ENCODE measurements at regions not wholly inside any gene's neighbourhood (a gene's known extent, or its start where the extent isn't known, plus 50 kb on each side); places are given as distances from the start of the nearest gene placed in this dataset.

DNA sequence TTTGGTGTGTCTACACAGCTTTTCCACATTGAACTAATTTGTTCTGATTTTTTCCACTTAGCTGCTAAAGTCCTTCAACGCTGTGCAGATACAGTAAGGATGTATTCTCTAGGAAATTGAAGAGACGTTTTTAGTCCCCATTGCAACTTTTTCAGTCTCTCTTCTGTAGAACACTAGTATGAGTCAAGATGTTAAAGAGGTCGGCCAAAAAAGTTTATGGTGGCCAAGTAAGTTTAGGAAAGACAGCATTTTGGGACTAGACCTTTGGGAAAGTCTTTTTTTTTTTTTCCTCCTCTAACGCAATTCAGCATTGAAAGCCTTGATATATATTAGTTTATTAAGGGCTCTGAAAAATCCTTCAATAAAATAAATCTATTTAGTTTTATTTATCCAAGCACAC, 243.5 kb upstream of the FBXL7 start (continued):
- TF ChIP-seq, protein P1, sequence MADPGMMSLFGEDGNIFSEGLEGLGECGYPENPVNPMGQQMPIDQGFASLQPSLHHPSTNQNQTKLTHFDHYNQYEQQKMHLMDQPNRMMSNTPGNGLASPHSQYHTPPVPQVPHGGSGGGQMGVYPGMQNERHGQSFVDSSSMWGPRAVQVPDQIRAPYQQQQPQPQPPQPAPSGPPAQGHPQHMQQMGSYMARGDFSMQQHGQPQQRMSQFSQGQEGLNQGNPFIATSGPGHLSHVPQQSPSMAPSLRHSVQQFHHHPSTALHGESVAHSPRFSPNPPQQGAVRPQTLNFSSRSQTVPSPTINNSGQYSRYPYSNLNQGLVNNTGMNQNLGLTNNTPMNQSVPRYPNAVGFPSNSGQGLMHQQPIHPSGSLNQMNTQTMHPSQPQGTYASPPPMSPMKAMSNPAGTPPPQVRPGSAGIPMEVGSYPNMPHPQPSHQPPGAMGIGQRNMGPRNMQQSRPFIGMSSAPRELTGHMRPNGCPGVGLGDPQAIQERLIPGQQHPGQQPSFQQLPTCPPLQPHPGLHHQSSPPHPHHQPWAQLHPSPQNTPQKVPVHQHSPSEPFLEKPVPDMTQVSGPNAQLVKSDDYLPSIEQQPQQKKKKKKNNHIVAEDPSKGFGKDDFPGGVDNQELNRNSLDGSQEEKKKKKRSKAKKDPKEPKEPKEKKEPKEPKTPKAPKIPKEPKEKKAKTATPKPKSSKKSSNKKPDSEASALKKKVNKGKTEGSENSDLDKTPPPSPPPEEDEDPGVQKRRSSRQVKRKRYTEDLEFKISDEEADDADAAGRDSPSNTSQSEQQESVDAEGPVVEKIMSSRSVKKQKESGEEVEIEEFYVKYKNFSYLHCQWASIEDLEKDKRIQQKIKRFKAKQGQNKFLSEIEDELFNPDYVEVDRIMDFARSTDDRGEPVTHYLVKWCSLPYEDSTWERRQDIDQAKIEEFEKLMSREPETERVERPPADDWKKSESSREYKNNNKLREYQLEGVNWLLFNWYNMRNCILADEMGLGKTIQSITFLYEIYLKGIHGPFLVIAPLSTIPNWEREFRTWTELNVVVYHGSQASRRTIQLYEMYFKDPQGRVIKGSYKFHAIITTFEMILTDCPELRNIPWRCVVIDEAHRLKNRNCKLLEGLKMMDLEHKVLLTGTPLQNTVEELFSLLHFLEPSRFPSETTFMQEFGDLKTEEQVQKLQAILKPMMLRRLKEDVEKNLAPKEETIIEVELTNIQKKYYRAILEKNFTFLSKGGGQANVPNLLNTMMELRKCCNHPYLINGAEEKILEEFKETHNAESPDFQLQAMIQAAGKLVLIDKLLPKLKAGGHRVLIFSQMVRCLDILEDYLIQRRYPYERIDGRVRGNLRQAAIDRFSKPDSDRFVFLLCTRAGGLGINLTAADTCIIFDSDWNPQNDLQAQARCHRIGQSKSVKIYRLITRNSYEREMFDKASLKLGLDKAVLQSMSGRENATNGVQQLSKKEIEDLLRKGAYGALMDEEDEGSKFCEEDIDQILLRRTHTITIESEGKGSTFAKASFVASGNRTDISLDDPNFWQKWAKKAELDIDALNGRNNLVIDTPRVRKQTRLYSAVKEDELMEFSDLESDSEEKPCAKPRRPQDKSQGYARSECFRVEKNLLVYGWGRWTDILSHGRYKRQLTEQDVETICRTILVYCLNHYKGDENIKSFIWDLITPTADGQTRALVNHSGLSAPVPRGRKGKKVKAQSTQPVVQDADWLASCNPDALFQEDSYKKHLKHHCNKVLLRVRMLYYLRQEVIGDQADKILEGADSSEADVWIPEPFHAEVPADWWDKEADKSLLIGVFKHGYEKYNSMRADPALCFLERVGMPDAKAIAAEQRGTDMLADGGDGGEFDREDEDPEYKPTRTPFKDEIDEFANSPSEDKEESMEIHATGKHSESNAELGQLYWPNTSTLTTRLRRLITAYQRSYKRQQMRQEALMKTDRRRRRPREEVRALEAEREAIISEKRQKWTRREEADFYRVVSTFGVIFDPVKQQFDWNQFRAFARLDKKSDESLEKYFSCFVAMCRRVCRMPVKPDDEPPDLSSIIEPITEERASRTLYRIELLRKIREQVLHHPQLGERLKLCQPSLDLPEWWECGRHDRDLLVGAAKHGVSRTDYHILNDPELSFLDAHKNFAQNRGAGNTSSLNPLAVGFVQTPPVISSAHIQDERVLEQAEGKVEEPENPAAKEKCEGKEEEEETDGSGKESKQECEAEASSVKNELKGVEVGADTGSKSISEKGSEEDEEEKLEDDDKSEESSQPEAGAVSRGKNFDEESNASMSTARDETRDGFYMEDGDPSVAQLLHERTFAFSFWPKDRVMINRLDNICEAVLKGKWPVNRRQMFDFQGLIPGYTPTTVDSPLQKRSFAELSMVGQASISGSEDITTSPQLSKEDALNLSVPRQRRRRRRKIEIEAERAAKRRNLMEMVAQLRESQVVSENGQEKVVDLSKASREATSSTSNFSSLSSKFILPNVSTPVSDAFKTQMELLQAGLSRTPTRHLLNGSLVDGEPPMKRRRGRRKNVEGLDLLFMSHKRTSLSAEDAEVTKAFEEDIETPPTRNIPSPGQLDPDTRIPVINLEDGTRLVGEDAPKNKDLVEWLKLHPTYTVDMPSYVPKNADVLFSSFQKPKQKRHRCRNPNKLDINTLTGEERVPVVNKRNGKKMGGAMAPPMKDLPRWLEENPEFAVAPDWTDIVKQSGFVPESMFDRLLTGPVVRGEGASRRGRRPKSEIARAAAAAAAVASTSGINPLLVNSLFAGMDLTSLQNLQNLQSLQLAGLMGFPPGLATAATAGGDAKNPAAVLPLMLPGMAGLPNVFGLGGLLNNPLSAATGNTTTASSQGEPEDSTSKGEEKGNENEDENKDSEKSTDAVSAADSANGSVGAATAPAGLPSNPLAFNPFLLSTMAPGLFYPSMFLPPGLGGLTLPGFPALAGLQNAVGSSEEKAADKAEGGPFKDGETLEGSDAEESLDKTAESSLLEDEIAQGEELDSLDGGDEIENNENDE (IDR thresholded peaks at IDR 0.05; ENCODE audit: insufficient replicate concordance, low read length), result no peak
- TF ChIP-seq ASH2L (IDR thresholded peaks at IDR 0.05; ENCODE audit: low read length) (no peak), YY1 (IDR thresholded peaks at IDR 0.05; ENCODE audit: low read depth, low read length) (no peak), SIN3A (conservative IDR thresholded peaks at IDR 0.05 in 1 of 2, IDR thresholded peaks at IDR 0.05 in 1 of 2; ENCODE audit: low read depth in 1 of 2, low read length in 2 of 2) (no peak), TAF7 (optimal IDR thresholded peaks at IDR 0.05; ENCODE audit: borderline replicate concordance, low read depth, low read length) (no peak), CTCF (IDR thresholded peaks at IDR 0.05; ENCODE audit: control extremely low read depth in 1 of 3, insufficient read depth in 1 of 3, low read depth in 1 of 3, low read length in 3 of 3) (no peak)

All from H1 (cell line).